HG02973 (cell line): ENCODE measurements at regions not wholly inside any gene's neighbourhood (a gene's known extent, or its start where the extent isn't known, plus 50 kb on each side); places are given as distances from the start of the nearest gene placed in this dataset.

Experiments
- ATAC-seq: cut with Tn5 transposase; IDR thresholded peaks from one replicate; pipeline ENCODE4 v1.9.1; 2021; ENCODE audit warnings: moderate library complexity; ENCODE audit not compliant: unreplicated experiment

GRCh38 chr6:164507206-164507940 is 802.0 kb downstream of the C6orf118 start:
- no peak for ATAC-seq

GRCh38 chr6:164505425-164505824 is 804.0 kb downstream of the C6orf118 start:
- no peak for ATAC-seq

DNA sequence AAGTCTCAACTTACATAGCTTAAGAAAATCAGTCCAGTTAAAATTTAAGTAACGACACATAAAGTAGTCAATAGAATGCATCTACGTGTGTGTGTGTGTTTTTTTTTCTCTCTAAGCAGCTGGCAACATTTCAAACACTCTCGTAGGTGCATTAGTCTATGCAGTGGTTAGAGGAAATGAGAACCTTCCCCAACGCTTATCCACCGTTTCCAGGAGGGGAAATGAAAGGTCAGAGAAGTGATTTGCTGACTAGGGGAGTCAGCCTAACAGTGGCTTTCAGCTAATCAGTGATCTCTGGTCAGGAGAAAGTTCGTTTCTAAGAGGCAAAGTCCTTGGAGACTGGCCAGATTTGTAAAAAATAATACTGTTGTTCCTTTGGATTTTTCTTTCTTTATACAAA is 806.6 kb downstream of the C6orf118 start:
- ATAC-seq = no peak

DNA sequence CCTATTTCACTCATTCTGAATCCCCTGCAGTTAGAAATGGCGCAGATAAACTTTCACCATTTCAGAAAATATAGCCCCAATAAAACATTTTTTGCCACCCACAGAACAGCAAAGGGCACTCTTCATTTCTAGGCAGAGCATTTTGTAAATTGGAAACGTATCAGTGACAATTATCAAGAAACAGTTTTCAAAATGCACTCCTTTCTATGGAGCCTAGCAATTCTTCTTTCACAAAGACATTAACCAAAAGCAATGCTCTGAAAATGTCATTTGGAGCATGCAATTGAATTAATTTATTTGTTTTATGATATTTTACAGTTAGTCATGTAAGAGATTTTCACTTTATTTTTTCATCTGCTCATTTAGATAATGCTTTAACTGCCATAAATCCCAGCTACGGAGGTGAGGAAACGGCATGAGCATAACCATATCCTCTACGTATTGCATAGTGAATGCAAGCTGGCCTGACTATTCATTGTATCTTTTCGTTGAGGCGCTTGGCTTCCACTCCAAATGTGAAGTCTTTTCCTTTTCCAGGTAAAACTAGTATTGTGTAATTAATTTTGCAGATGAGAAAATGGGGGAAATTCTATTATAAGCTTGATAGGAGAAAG is 813.4 kb downstream of the C6orf118 start:
- ATAC-seq = no peak

DNA sequence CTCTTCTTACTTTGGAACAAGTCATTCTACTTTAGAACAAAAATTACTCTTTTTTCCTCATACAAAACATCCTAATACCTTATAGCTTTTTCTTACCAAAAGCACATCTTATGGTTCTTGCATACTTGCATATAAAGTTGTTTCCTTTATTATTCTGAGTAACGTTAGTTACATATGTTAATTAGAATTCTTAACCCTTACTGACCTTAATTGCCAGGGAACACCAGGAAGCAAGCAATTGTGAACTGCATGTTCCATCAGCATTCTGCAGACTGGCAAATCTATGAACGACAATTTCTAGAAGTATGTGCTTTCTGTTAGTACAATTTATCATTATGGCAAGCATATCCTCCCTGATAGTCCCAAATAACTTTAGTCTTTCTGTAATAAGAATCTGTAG is 831.0 kb downstream of the C6orf118 start:
- no peak for ATAC-seq

GRCh38 chr6:164477790-164478189 is 831.6 kb downstream of the C6orf118 start:
- ATAC-seq = no peak

GRCh38 chr6:164477101-164477500 is 832.3 kb downstream of the C6orf118 start:
- no peak for ATAC-seq

- ATAC-seq = no peak
Measured at GRCh38 chr6:164469276-164469949, 840.0 kb downstream of the C6orf118 start.

- ATAC-seq = no peak
Measured at GRCh38 chr6:164455835-164456234, 853.6 kb downstream of the C6orf118 start.

GRCh38 chr6:164453835-164454234 is 855.6 kb downstream of the C6orf118 start:
- ATAC-seq = no peak

DNA sequence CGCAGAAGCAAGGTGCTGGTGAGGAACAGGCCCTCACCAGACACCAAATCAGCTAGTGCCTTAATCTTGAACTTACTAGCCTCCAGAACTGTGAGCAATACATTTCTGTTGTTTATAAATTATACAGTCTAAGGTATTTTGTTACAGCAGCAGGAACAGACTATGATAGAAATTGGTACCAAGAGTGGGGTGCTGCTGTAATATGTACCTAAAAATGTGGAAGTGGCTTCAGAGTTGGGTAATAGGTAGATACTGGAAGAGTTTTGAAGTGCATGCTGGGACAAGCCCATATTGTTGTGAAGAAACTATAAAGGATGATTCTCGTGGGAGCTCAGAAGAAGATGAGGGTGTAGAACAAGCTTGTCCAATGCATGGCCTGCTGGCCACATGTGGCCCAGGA is 866.8 kb downstream of the C6orf118 start:
- ATAC-seq = no peak

DNA sequence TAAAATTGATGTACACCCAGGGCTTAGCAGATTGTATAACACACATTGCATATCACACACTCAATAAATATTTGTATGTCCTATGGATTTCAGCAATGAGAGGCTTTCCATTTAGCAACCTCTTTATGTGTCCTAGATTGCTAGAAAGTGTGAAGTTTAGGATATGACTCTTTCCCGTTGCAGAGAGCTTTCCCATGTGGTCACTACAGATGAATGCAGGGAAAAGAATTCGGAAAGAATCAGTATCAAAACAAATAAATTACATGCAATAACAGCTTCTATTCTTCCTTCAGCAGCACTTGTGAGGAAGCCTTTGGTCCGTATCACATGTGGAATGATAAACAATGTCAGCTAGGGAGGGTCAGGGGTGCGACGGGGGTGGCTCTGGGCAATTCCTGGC is 870.1 kb downstream of the C6orf118 start:
- ATAC-seq = no peak

- no peak for ATAC-seq
Measured at GRCh38 chr6:164436976-164437375, 872.4 kb downstream of the C6orf118 start.

DNA sequence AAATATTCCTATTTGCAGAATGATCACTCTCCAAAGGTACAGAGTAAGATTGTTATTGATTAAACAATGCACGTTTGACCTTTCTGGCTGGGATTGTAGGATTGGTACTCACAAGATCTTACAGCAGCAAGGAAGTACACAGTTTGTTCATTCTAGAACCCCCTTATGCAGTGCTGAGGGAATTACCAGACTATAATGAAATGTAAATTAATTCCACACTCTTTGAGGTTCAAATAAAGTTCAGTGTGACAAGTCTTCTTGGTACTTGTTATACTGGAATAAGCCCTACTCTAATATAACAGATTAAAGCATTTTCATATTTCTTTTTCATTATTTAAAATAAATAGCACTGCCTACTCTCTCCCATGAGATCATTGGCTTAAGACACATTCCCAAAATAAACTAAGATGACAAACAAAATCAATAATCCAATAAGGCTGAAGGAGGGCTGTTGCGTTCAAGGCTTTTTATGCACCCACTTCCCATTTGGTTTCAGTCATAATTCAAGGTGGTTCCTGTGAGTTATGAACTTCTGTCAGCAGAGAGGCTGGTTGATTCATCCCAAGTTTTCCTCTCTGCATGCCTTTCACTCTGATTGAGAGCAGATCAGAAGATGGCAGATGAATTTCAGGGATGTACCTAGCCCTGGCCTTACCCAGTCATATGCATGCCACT is 881.5 kb downstream of the C6orf118 start:
- no peak for ATAC-seq

DNA sequence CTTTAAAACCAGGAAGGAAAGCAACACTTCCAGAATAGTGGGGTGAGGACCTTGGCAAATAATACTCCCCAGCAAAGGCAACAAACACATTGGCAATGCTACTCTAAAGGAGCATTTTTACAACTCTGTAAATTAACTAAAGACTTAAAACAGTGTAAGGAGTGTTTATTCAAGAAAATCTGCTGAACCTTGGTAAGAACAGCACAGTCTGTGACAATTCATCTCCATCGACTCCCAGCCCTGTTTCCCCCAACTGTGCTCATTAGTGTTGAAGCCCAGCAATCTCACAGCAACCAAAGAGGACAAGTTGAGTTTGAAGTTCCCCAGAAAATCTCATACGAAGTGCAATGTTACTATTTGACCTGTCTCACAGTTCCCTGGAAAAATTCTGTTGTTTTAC is 884.9 kb downstream of the C6orf118 start:
- no peak for ATAC-seq

DNA sequence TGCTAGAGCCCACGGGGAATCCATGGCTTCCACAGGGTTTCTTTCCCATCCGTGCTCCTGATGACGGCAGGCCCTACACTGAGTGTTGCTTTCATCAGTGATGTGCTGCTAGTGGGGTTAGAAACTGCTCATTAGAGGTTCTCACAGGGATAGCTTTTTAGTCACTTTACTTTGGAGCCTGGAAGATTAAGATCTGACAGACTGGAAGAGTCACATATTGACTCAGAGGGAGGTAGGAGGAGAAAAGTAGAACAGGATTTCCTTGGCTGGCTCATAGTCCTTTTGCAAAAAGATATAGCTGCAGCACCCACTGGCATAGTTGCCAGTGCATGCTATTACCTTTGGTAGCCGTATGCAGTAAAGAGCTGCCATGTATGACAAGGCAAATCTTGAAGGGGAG is 890.3 kb downstream of the C6orf118 start:
- no peak for ATAC-seq

- no peak for ATAC-seq
Measured at GRCh38 chr6:164418262-164418588, 891.2 kb downstream of the C6orf118 start.

GRCh38 chr6:164417537-164418261 is 891.7 kb downstream of the C6orf118 start:
- no peak for ATAC-seq

DNA sequence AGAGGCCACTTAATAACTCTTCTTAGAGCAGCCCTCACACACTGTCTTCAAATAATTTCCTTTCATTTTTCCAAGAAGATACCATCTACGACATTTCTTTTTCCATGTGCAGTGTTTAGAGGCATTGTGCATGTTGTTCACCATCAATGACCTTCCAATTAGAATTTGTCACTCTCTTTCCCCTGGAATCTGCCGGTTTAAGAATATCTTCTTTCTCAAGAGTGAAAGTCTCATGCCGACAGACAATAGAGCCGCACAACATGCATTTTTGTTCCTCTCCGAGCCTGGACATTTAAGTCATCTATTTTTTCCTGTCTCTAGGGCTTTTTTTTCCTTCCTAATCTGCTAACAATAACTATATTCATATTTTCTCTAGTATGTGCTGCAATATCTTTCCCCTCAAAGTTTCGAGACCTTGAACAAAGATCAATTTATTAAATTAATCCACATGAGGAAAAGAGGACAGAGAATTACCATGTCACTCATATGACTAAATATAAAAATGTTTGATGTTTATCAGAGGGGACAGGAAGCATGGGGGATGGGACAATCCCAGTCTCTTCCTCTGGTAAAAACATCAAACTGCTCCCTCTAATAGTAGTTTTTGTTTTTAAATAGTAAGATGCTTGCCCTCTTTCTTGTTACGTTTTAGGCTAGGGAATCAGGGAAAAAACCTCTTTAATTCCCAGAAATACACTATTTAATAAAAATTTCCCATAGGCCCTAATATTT is 893.4 kb downstream of the C6orf118 start:
- no peak for ATAC-seq

DNA sequence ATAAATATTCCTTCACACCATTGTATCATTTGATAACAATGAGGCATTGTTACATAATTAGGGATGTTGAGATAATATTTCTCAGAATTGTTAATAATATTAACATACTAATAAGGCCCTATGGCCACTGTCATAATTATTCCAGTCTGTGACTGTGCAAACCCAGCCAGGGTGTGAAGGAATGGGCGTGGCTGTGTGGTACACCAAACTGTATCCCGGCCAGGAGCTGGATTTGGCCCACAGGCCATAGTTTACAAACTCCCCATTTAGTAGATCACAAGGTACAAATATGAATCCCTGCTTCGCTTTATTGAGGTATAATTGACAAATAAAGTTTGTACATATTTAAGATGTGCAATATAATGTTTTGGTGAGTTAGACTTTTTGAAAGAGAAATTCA is 894.7 kb downstream of the C6orf118 start:
- no peak for ATAC-seq
